T-helper 17 cell (primary cell): ENCODE measurements at regions not wholly inside any gene's neighbourhood (a gene's known extent, or its start where the extent isn't known, plus 50 kb on each side); places are given as distances from the start of the nearest gene placed in this dataset.

Source experiments
- ATAC-seq: fragments of 150-1000 bp; cut with Tn5 transposase; 2 replicates; pipeline ENCODE4 v1.10.0; 2021; ENCODE audit warnings: mild to moderate bottlenecking, moderate library complexity
- DNase-seq, 3 donors: peaks; one replicate each; pipeline versions ENCODE4 v3.0.0 to v3.0.0-alpha.2; 2020 to 2021
- H3K9me3 ChIP-seq: one replicate; pipeline ENCODE4 v1.7.0; 2013; ENCODE audit warnings: low read length, mild to moderate bottlenecking; ENCODE audit not compliant: control insufficient read depth, poor library complexity, severe bottlenecking
- H3K27ac Mint-ChIP-seq: one replicate; pipeline ENCODE4 v1.8.0; 2022; ENCODE audit warnings: mild to moderate bottlenecking, moderate library complexity, mixed read lengths
- H3K27me3 Mint-ChIP-seq: one replicate; pipeline ENCODE4 v1.8.0; 2022; ENCODE audit warnings: mixed read lengths
- H3K36me3 Mint-ChIP-seq: one replicate; pipeline ENCODE4 v1.8.0; 2022; ENCODE audit warnings: low read depth, mixed read lengths
- H3K4me1 Mint-ChIP-seq: one replicate; pipeline ENCODE4 v1.8.0; 2022; ENCODE audit warnings: mild to moderate bottlenecking, mixed read lengths
- H3K4me3 Mint-ChIP-seq: one replicate; pipeline ENCODE4 v1.8.0; 2022; ENCODE audit warnings: mild to moderate bottlenecking, moderate library complexity, mixed read lengths

DNA sequence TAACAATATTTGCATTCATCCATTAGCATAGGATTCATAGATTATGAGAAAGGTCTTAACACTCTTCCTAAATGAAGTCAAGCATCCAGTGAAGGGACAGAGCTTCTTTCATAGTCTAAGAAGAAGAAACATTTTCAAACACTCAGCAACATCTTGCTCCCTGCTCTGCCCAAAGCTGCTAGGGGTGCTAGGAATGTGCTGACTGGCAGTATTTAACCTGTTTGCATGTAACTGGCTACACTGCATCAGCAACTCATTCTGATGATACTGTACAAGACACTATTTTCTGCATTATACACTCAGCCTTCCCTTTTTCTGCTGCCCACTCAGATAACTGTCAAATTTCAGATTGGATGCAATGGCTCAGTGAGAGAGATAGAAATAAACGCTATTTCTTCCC, 495.1 kb upstream of the ARID1B start:
- Mint-ChIP-seq H3K4me3 (no peak overlapping the region), H3K27me3 (no peaks in the 10 kb centered on the region), H3K4me1 (peaks cover 5% of the 10 kb centered on the region), H3K36me3 (peaks cover 12% of the 10 kb centered on the region), H3K27ac (no peak overlapping the region)
- ATAC-seq (no peak), DNase-seq (no peak)
- H3K9me3 ChIP-seq: no peaks in the 10 kb centered on the region

DNA sequence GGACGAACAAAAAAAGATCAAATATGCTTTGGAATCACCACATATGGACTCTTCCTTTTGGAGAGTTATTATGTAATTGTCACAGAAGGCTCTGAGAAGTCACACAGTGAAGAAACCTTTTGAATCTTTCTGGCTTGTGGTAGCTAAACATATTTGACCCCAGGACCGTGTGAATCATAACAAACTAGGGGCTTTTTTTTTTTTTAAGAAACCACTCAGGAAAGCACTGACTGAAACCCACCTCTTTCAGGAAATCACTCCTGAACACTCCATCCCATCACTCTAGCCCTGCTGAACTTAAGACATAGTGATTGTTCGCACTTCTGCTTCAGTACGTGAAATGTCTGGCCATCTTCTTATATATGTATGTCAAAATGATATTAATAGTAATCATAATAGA, 495.9 kb upstream of the ARID1B start:
- H3K4me1 Mint-ChIP-seq: peaks cover 5% of the 10 kb centered on the region
- no peak overlapping the region for H3K4me3 Mint-ChIP-seq
- H3K9me3 ChIP-seq: no peaks in the 10 kb centered on the region
- H3K36me3 Mint-ChIP-seq: peaks cover 9% of the 10 kb centered on the region
- no peaks in the 10 kb centered on the region for H3K27me3 Mint-ChIP-seq
- ATAC-seq: no peak
- no peak overlapping the region for H3K27ac Mint-ChIP-seq
- DNase-seq: no peak

DNA sequence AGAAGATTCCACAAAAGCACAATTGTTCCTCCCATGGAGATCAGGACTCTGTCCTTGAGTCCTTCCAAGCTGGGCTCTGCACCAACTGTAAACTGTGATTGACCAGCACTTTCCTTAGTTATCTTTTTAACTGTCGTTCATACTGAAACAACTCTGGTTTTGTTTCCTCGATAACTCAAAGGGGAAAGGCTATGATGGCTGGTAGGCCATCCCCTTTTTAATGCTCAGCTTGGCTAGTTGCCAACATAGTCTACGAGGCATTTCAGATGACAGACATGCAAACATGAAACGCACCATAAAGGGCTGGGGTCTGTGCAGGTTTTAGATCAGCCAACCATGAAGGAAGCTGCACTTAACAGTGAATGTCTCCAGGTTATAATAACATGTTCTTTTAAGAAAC, 497.1 kb upstream of the ARID1B start:
- peaks cover 5% of the 10 kb centered on the region for H3K4me1 Mint-ChIP-seq
- peak; percentile 45 for ATAC-seq
- no peaks in the 10 kb centered on the region for H3K9me3 ChIP-seq

DNA sequence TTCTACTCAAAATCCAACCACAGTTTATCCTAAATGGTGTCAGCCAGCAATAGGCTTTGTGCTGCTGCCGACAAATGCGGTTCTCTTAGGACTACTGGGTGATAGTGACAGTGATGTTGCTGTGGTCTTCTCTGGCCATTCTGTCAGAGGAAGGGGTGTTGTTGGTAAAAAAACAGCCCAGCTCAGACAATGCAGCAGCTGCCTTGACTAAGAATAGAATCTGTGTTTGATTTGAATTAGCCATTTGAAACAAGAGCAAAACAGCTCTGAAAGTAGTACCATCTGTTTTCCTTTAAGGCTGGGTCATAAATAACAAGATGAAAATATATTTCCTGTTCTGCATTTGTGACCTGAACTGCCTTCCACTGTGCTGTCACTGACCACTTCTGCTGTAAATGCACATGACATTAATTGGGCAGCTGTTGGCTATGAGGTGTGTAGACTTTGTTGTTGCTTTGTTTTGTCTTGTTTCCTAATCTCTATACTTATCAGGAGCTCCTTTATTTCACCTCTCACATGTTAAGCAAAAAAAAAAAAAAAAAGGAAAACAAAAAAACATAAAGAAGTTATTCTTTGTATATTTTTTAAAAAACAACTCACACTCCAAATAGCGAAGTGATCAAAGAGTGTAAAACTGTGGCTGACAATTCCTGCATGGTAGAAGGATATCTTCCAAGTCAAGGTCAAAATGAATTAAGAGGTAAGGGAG, 497.8 kb upstream of the ARID1B start:
- Mint-ChIP-seq H3K4me3 (no peak overlapping the region), H3K4me1 (peaks cover 5% of the 10 kb centered on the region), H3K27me3 (no peaks in the 10 kb centered on the region), H3K36me3 (peaks cover 6% of the 10 kb centered on the region), H3K27ac (no peak overlapping the region)
- ATAC-seq (no peak), DNase-seq (no peak)
- H3K9me3 ChIP-seq: no peaks in the 10 kb centered on the region

More for the DNA sequence above, 497.1 kb upstream of the ARID1B start:
- Mint-ChIP-seq H3K4me3 (no peak overlapping the region), H3K27me3 (no peaks in the 10 kb centered on the region), H3K36me3 (peaks cover 6% of the 10 kb centered on the region), H3K27ac (no peak overlapping the region)
- DNase-seq: no peak

DNA sequence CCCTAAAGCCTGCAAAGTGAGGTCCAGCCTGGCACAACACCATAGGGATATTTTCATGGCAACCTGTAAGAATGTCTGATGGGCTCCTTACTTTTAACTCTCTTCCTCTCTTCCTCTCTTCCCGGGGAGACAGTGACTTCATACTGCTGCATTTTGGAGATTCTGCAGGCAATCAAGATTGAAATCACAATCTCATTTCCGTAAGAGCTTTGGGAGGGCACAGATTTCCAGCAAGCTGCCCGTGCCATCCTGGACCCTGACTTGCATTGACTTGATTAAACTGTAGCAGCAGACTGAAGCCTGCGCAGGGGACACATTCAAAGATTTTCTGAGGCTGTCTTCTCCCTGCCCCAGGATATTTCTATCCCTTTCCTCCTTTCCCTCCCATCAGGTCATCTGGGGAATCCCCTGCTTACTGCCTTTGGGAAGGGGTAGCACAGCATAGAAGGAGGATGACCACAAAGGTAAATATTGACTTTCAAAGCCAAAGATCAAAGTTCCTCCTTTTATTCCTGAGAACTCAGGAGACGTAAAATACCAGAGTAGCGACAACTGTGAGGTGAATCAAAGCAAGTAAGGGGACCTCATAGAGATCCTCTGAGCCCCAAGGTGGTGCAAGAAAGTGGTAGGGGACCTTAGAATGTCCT, 504.0 kb upstream of the ARID1B start:
- Mint-ChIP-seq H3K36me3 (peaks cover 6% of the 10 kb centered on the region), H3K27ac (no peak overlapping the region)
- ATAC-seq: no peak

DNA sequence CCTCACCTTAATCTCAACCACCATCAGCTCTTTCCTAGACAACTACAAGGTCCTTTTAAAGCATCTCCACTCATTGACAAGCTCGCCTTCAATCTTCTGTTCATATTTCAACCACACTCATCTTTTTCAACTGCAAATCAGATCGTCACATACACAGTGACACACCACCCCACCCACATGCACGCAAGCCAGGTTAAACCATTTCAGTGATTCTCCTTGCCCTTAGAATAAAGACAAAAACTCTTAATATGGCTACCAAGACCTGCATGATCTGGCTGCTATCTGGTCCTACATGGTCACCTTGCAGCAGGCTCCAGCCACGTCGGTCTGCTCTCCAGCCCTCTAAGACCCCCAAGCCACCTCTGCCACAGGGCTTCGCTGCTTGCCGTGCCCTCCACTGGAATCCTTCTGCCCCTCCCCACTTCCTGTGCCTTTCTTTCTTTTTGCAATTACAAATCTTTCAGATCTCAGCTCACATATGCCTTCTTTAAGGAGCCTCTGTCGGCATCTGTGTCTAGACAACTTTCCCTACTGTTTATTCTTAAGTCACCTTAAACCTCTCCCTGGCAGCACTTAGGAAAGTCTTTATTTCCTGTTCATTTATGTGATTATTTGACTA, 507.3 kb upstream of the ARID1B start:
- no peak overlapping the region for H3K27ac Mint-ChIP-seq
- ATAC-seq: peak; percentile 20

More for the DNA sequence above, 504.0 kb upstream of the ARID1B start:
- Mint-ChIP-seq H3K4me3 (no peak overlapping the region), H3K4me1 (peaks cover 8% of the 10 kb centered on the region), H3K27me3 (no peaks in the 10 kb centered on the region)
- H3K9me3 ChIP-seq: no peaks in the 10 kb centered on the region
- no peak for DNase-seq

DNA sequence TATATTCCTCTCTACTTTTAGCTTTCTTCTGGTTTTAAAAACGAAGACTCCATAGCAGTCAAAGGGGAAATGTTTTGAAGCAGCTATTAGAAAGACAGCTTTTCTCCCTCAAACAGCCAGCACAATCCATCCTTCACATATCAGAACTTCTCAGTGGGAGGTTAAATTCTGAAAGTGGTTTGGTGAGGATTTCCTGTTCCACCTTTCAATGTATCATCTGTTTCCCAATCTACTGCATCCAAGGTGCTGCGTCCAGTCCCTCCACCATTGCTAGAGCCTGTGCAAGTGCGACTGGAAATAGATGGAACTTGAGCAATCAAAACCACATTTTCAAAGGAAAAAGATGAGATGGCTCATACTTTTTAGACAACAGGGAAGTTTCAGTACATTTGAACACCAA, 508.3 kb upstream of the ARID1B start:
- no peak for DNase-seq
- Mint-ChIP-seq H3K36me3 (peaks cover 5% of the 10 kb centered on the region), H3K4me1 (peaks cover 8% of the 10 kb centered on the region), H3K27ac (no peak overlapping the region), H3K4me3 (no peak overlapping the region), H3K27me3 (no peaks in the 10 kb centered on the region)
- H3K9me3 ChIP-seq: no peaks in the 10 kb centered on the region
- ATAC-seq: no peak

More for the DNA sequence above, 507.3 kb upstream of the ARID1B start:
- H3K36me3 Mint-ChIP-seq: peaks cover 5% of the 10 kb centered on the region
- peak overlapping the region; percentile 1 for H3K4me3 Mint-ChIP-seq
- no peaks in the 10 kb centered on the region for H3K9me3 ChIP-seq
- peaks cover 8% of the 10 kb centered on the region for H3K4me1 Mint-ChIP-seq
- H3K27me3 Mint-ChIP-seq: no peaks in the 10 kb centered on the region
- DNase-seq: no peak

DNA sequence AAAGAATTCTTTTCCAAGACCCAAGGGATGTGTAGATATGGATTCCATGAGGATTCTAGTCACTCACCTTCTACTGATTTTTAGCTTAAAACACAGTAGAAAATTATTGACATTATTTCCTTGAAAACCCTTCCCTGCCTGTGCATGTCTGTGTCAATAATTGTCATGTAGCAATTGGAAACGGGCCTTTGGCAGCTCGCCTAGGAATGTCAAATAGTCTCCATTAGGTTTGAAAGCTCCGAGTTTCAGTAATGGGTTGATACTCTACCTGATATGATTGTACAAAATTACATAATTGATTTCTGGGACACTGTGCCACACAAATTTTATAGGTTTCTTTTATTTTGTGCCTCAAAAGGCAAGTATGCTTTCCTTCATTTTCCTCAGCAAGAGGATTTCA, 515.2 kb upstream of the ARID1B start:
- no peak overlapping the region for H3K27ac Mint-ChIP-seq
- peaks cover 12% of the 10 kb centered on the region for H3K36me3 Mint-ChIP-seq
- ATAC-seq (no peak), DNase-seq (no peak)
- H3K9me3 ChIP-seq: no peaks in the 10 kb centered on the region
- H3K4me1 Mint-ChIP-seq: peaks cover 4% of the 10 kb centered on the region
- H3K27me3 Mint-ChIP-seq: no peaks in the 10 kb centered on the region
- no peak overlapping the region for H3K4me3 Mint-ChIP-seq

DNA sequence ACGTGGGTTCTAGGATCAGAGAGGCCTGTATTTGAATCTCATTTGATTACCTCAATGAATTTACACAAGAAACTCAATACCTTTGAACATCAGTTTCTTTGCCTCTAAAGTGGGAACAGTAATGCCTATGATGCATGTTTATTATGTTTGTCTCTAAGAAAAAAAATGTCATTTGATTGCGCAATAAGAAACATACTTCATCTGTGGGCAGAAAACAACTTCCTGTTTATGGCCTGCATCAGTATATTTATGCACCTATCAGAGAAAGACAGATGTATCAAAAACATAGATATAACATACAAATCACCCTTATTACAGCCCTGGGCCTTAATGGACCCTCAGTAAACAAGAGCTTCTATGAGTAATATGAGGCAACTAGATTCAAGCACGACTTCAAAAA, 516.4 kb upstream of the ARID1B start:
- H3K9me3 ChIP-seq: no peaks in the 10 kb centered on the region
- DNase-seq (no peak), ATAC-seq (no peak)
- H3K27ac Mint-ChIP-seq: no peak overlapping the region
- H3K36me3 Mint-ChIP-seq: peaks cover 10% of the 10 kb centered on the region
- peaks cover 4% of the 10 kb centered on the region for H3K4me1 Mint-ChIP-seq
- no peaks in the 10 kb centered on the region for H3K27me3 Mint-ChIP-seq
- no peak overlapping the region for H3K4me3 Mint-ChIP-seq

DNA sequence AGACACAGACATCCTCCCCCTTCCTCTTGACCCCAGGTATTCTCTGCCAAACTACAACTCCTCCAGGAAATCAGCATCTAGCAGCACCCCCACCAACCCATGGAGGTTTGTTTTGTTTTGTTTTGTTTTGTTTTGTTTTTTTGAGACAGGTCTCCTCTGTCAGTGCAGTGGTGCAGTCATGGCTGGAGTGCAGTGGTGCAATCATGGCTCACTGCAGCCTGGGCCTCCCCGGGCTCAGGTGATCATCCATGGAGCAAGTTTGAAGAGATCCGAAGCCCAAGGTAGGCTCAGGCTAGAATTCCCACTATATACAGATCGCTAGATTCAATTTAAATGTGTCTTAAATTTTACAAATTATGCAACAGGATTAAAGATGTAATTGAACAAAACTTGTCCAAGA, 518.2 kb upstream of the ARID1B start:
- Mint-ChIP-seq H3K4me1 (peaks cover 4% of the 10 kb centered on the region), H3K27me3 (no peaks in the 10 kb centered on the region), H3K27ac (no peak overlapping the region), H3K4me3 (no peak overlapping the region), H3K36me3 (peaks cover 10% of the 10 kb centered on the region)
- no peaks in the 10 kb centered on the region for H3K9me3 ChIP-seq
- ATAC-seq (no peak), DNase-seq (no peak)

DNA sequence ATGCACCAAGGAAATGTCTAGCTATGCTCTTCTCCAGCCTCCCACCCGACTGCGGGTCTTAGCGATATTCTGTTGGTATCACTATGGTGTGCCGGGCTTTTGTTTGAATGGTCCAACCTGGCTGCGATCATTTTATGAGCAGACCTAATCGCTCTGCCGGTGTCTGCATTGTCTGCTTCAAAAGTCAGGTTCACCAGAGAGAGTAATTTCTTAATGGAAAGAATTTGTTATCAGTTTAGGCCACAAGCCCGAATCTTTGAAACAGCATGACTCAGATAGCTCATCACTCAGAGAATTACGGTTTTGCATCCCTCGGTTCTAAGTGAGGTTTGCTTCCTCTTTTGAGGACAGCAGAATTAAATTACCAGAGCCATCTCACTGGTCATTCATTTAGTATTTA, 521.0 kb upstream of the ARID1B start:
- peaks cover 9% of the 10 kb centered on the region for H3K36me3 Mint-ChIP-seq
- ATAC-seq: no peak
- no peak for DNase-seq
- no peaks in the 10 kb centered on the region for H3K9me3 ChIP-seq
- H3K4me3 Mint-ChIP-seq: no peak overlapping the region
- H3K4me1 Mint-ChIP-seq: peaks cover 4% of the 10 kb centered on the region
- no peaks in the 10 kb centered on the region for H3K27me3 Mint-ChIP-seq
- H3K27ac Mint-ChIP-seq: no peak overlapping the region

DNA sequence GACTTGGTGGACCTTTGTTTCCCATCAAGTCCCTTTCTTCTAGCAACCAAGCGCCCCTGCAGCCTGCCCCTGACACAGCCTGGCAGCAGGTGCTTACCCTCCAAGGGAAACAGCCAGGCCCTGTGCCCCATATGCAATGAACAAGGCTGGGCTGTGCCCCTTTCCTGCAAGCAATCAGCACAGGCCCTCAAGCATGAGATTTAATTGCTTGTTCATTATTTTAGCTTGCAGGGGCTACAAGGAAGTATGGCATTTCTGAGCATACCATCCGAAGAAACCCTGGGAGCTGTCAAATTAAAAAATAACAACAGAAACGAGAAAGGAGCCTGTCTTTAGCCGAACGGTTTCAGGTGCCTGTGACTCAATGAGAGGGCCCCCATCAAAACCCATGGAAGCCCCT, 522.9 kb upstream of the ARID1B start:
- H3K36me3 Mint-ChIP-seq: peaks cover 11% of the 10 kb centered on the region
- no peak for DNase-seq
- H3K27ac Mint-ChIP-seq: no peak overlapping the region
- ATAC-seq: no peak
- H3K4me3 Mint-ChIP-seq: no peak overlapping the region
- H3K27me3 Mint-ChIP-seq: no peaks in the 10 kb centered on the region
- H3K4me1 Mint-ChIP-seq: peaks cover 4% of the 10 kb centered on the region
- no peaks in the 10 kb centered on the region for H3K9me3 ChIP-seq

DNA sequence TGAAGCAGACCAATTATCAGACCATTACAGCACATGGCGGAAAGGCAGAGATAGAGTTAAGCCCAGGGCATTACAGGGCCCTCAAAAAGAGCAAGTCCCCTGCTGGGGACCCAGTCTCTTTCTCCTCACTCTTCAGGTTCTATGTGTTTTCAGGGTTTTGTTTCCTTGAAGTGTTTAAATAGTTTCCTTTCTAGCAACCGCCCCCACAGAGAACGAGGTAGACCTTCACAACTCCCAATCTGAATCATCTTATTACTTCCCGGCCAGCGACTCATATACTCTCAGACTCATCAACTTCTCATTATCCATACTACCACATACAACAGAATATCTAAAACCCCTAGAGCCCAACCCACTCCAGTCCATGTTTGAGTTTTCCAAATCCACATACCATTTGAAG, 526.6 kb upstream of the ARID1B start:
- DNase-seq (no peak), ATAC-seq (no peak)
- H3K4me1 Mint-ChIP-seq: no peaks in the 10 kb centered on the region
- peaks cover 5% of the 10 kb centered on the region for H3K36me3 Mint-ChIP-seq
- H3K9me3 ChIP-seq: no peaks in the 10 kb centered on the region
- H3K27me3 Mint-ChIP-seq: no peaks in the 10 kb centered on the region
- no peak overlapping the region for H3K27ac Mint-ChIP-seq
- no peak overlapping the region for H3K4me3 Mint-ChIP-seq

DNA sequence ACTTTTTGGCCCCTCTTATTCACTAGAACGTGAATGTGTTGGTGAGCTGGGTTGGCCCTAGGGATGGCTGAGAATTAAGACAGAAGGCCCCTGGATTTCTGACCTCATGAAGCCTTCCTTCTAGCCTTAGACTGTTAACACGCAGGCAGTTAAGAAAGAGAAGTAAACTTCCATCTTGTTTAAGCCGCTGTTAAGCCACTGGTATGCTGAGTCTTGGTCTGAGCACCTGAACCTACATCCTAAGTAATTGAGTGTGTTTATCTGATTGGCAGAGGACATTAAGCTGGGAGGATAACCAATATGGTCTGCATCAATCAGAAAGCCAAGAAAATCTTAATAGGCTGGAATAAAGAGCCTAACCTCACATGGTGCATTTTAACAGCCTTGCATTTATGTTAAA, 535.0 kb upstream of the ARID1B start:
- no peaks in the 10 kb centered on the region for H3K9me3 ChIP-seq
- no peak for ATAC-seq
- Mint-ChIP-seq H3K4me1 (peaks cover 2% of the 10 kb centered on the region), H3K36me3 (no peaks in the 10 kb centered on the region), H3K27me3 (no peaks in the 10 kb centered on the region), H3K27ac (no peak overlapping the region), H3K4me3 (no peak overlapping the region)
- DNase-seq: no peak
